GM12878 (cell line): ENCODE measurements at regions not wholly inside any gene's neighbourhood (a gene's known extent, or its start where the extent isn't known, plus 50 kb on each side); places are given as distances from the start of the nearest gene placed in this dataset.

Experiments used
- ATAC-seq: fragments of 200-7000 bp; cut with Tn5 transposase; 3 replicates; pipeline ENCODE4 v1.9.1; 2020; ENCODE audit warnings: mild to moderate bottlenecking, moderate library complexity
- BruUV-seq: library from RNA; stranded (reverse); fragments of 400-500 nt; replicated peaks from 2 replicates; lab custom pipeline; 2021; lab: Mats Ljungman, UMichigan
- CTCF ChIA-PET: fragments of 300-600 bp; sonication (Branson Sonifier 250); formaldehyde crosslinking; extraction: SDS; loops from one replicate; lab custom pipeline; 2021; ENCODE audit warnings: inconsistent platforms; lab: Yijun Ruan, JAX
- POLR2A ChIA-PET: fragments of 350-600 bp; formaldehyde crosslinking; extraction: SDS; loops from one replicate; lab custom pipeline; 2021; ENCODE audit warnings: inconsistent platforms; lab: Charles Lee
- RAD21 ChIA-PET: fragments of 300-600 bp; sonication (Branson Sonifier 250); formaldehyde crosslinking; loops from one replicate; lab custom pipeline; 2023; ENCODE audit warnings: antibody characterized with exemption; ENCODE audit not compliant: unreplicated experiment; lab: Charles Lee
- SMC1A ChIA-PET: fragments of 300-600 bp; sonication (Branson Sonifier 250); formaldehyde crosslinking; loops from one replicate; lab custom pipeline; 2023; ENCODE audit not compliant: unreplicated experiment, uncharacterized antibody; lab: Charles Lee
- DNase-seq: peaks from one replicate; pipeline ENCODE4 v3.0.0-alpha.2; 2011; ENCODE audit warnings: low read depth, low spot score
- FAIRE-seq: peaks from 3 replicates; lab custom pipeline; 2011; peaks lifted over from hg19 to GRCh38; lab: Jason Lieb, UNC
- H2AFZ ChIP-seq: 2 replicates; pipeline ENCODE4 v1.6.0; 2011; ENCODE audit warnings: low read depth, low read length, control low read depth; ENCODE audit not compliant: control insufficient read depth
- H3K27ac ChIP-seq: 2 replicates; pipeline ENCODE4 v1.5.1; 2011; ENCODE audit warnings: control low read depth; ENCODE audit not compliant: control insufficient read depth, insufficient read depth
- H3K27me3 ChIP-seq, 2 experiments: replicated peaks in 1 of 2; 2 replicates each; pipeline versions ENCODE4 v1.6.0 to v1.6.1; 2011; ENCODE audit warnings: low read length in 1 of 2; ENCODE audit not compliant: control insufficient read depth in 2 of 2, insufficient read depth in 2 of 2
- H3K36me3 ChIP-seq, 2 experiments: 2 replicates each; pipeline ENCODE4 v1.5.1; 2011; ENCODE audit warnings: low read length in 1 of 2; ENCODE audit not compliant: control insufficient read depth in 2 of 2, insufficient read depth in 2 of 2
- H3K4me1 ChIP-seq: 2 replicates; pipeline ENCODE4 v1.6.1; 2011; ENCODE audit warnings: mild to moderate bottlenecking, low read length, moderate library complexity, mixed read lengths; ENCODE audit not compliant: control insufficient read depth, insufficient read depth
- H3K4me2 ChIP-seq: 2 replicates; pipeline ENCODE4 v1.6.0; 2011; ENCODE audit warnings: control low read depth; ENCODE audit not compliant: control insufficient read depth, insufficient read depth
- H3K4me3 ChIP-seq: fragments of 200-600 bp; sonication (generic); 2 replicates; pipeline ENCODE4 v1.5.1; 2016
- H3K79me2 ChIP-seq: 2 replicates; pipeline ENCODE4 v1.6.0; 2011; ENCODE audit warnings: low read length; ENCODE audit not compliant: control insufficient read depth, insufficient read depth
- H3K9ac ChIP-seq: 2 replicates; pipeline ENCODE4 v1.8.0; 2011; ENCODE audit warnings: low read length, control low read depth, mixed read lengths; ENCODE audit not compliant: control insufficient read depth, insufficient read depth
- H3K9me3 ChIP-seq: replicated peaks from 3 replicates; pipeline ENCODE4 v1.5.1; 2011; ENCODE audit warnings: mild to moderate bottlenecking, low read length; ENCODE audit not compliant: control insufficient read depth, insufficient read depth
- H4K20me1 ChIP-seq: 2 replicates; pipeline ENCODE4 v1.6.0; 2011; ENCODE audit not compliant: control insufficient read depth, insufficient read depth
- BCLAF1 ChIP-seq: fragments of 450-650 bp; IDR thresholded peaks from 2 replicates; pipeline ENCODE4 v1.6.1; 2017; ENCODE audit warnings: antibody characterized with exemption, mild to moderate bottlenecking, moderate library complexity
- CHD2 ChIP-seq: IDR thresholded peaks from 2 replicates; pipeline ENCODE4 v1.6.1; 2011; ENCODE audit warnings: low read depth, low read length, improper control_type of control experiment, borderline replicate concordance
- ESRRA ChIP-seq: IDR thresholded peaks from 2 replicates; pipeline ENCODE4 v1.6.1; 2012; ENCODE audit warnings: mild to moderate bottlenecking, low read length, improper control_type of control experiment
- EZH2 ChIP-seq: IDR thresholded peaks from 2 replicates; pipeline ENCODE4 v1.6.1; 2012; ENCODE audit warnings: low read depth, mild to moderate bottlenecking, control low read depth, inconsistent platforms, low read length, borderline replicate concordance; ENCODE audit not compliant: control insufficient read depth
- JUNB ChIP-seq: IDR thresholded peaks from 2 replicates; pipeline ENCODE4 v1.6.1; 2016; ENCODE audit warnings: antibody characterized with exemption, mild to moderate bottlenecking
- LARP7 ChIP-seq: fragments of 450-650 bp; IDR thresholded peaks from 2 replicates; pipeline ENCODE4 v1.6.1; 2017; ENCODE audit warnings: mild to moderate bottlenecking
- MEF2B ChIP-seq: fragments of 450-650 bp; IDR thresholded peaks from 2 replicates; pipeline ENCODE4 v1.6.1; 2018; ENCODE audit warnings: mild to moderate bottlenecking, moderate library complexity; ENCODE audit not compliant: partially characterized antibody, poor library complexity, severe bottlenecking
- MTA2 ChIP-seq: fragments of 450-650 bp; IDR thresholded peaks from 2 replicates; pipeline ENCODE4 v1.6.1; 2016; ENCODE audit warnings: low read depth, mild to moderate bottlenecking, moderate library complexity
- NBN ChIP-seq: fragments of 450-650 bp; IDR thresholded peaks from 2 replicates; pipeline ENCODE4 v1.6.1; 2016
- NFIC ChIP-seq: IDR thresholded peaks from 2 replicates; pipeline ENCODE4 v1.6.1; 2012; ENCODE audit warnings: low read depth, mild to moderate bottlenecking, inconsistent platforms, low read length, moderate library complexity
- NFYB ChIP-seq: IDR thresholded peaks from 2 replicates; pipeline ENCODE4 v1.6.1; 2011; ENCODE audit warnings: low read depth, mild to moderate bottlenecking, low read length, improper control_type of control experiment, moderate library complexity; ENCODE audit not compliant: insufficient read depth
- NRF1 ChIP-seq: conservative IDR thresholded peaks from 2 replicates; pipeline ENCODE4 v1.6.1; 2011; ENCODE audit warnings: mild to moderate bottlenecking, low read depth, low read length, improper control_type of control experiment
- RB1 ChIP-seq: fragments of 450-650 bp; formaldehyde crosslinking; IDR thresholded peaks from 2 replicates; pipeline ENCODE4 v1.6.1; 2017; ENCODE audit warnings: mild to moderate bottlenecking, borderline replicate concordance
- RELA ChIP-seq: fragments of 450-650 bp; IDR thresholded peaks from 2 replicates; pipeline ENCODE4 v1.8.0; 2014; ENCODE audit warnings: borderline replicate concordance; ENCODE audit not compliant: partially characterized antibody
- RFX5 ChIP-seq: IDR thresholded peaks from 2 replicates; pipeline ENCODE4 v1.6.1; 2011; ENCODE audit warnings: low read depth, low read length, improper control_type of control experiment
- SREBF2 ChIP-seq: IDR thresholded peaks from 2 replicates; pipeline ENCODE4 v1.6.1; 2012; ENCODE audit warnings: mild to moderate bottlenecking, low read length
- ZNF687 ChIP-seq: fragments of 450-650 bp; IDR thresholded peaks from 2 replicates; pipeline ENCODE4 v1.6.1; 2017; ENCODE audit warnings: mild to moderate bottlenecking, moderate library complexity
- WGBS: methylation state at CpG from one replicate; pipeline ENCODE4 v1.1.6; 2016; ENCODE audit warnings: low lambda C conversion rate; ENCODE audit not compliant: insufficient replicate concordance, insufficient coverage; ENCODE audit errors: missing lambda C conversion rate; 5-methylcytosine and 5-hydroxymethylcytosine counted together
- in situ Hi-C: fragments of 300-500 bp; cut with MboI; formaldehyde crosslinking; loops from 9 replicates; pipeline ENCODE4 v1.14.3; 2018; ENCODE audit warnings: mixed read lengths
- intact Hi-C: fragments of 100-400 bp; cut with micrococcal nuclease; formaldehyde crosslinking; loops from one replicate; pipeline ENCODE4 v1.14.2; 2022; ENCODE audit not compliant: unreplicated experiment

- TF ChIP-seq ZNF687, result no peak
- TF ChIP-seq MTA2, result no peak
- no peak for TF ChIP-seq ESRRA
- TF ChIP-seq EZH2, result no peak
- TF ChIP-seq NRF1, result no peak
These were observed 750.5 kb downstream of the LUZP2 start (continued) for GRCh38 chr11:25247336-25247735.

GRCh38 chr11:25252854-25253253 lies 756.0 kb downstream of the LUZP2 start:
- H3K4me1 ChIP-seq, result no peaks in the 10 kb centered on the region
- H3K4me2 ChIP-seq, result no peak overlapping the region
- no peak for TF ChIP-seq RFX5
- no peak for TF ChIP-seq JUNB
- TF ChIP-seq NBN, result no peak
- TF ChIP-seq NFIC, result no peak
- TF ChIP-seq SREBF2, result no peak
- no peak for TF ChIP-seq NFYB
- TF ChIP-seq RB1, result no peak
- no peak for TF ChIP-seq LARP7
- TF ChIP-seq MEF2B, result no peak
- no peak for TF ChIP-seq RELA
- no peak for TF ChIP-seq ESRRA
- TF ChIP-seq BCLAF1, result no peak
- no peak for TF ChIP-seq CHD2
- H3K27me3 ChIP-seq, result no peaks in the 10 kb centered on the region
- SMC1A ChIA-PET, result interaction anchor here (1.2 kb wide), 1 partner anchor 34 kb away, joined by 3 read pairs; no protein-coding TSS in a partner anchor
- DNase-seq (no peak), FAIRE-seq (no peak), ATAC-seq (no peak)
- BruUV-seq, result no TSS peak
- H3K9me3 ChIP-seq, result no peaks in the 10 kb centered on the region
- H3K4me3 ChIP-seq, result no peak overlapping the region
- H3K27ac ChIP-seq, result no peak overlapping the region
- no peaks in the 10 kb centered on the region for H3K79me2 ChIP-seq
- in situ Hi-C loops, result no loop called here
- no peaks in the 10 kb centered on the region for H4K20me1 ChIP-seq
- POLR2A ChIA-PET, result no interaction called here
- CTCF ChIA-PET, result no interaction called here
- no peak overlapping the region for H2AFZ ChIP-seq
- RAD21 ChIA-PET, result no interaction called here
- 31% methylated on average over 4 of the region's 4 CpGs for WGBS
- no peak overlapping the region for H3K9ac ChIP-seq
- intact Hi-C loops, result no loop called here
- H3K36me3 ChIP-seq, result no peaks in the 10 kb centered on the region
